Activated CD4-positive, CD25-positive, alpha-beta regulatory T cell treated with anti-CD3 and anti-CD28 coated beads, Interleukin-2, amount 50 U/mL, for 16 hours (primary cell): ENCODE measurements at regions not wholly inside any gene's neighbourhood (a gene's known extent, or its start where the extent isn't known, plus 50 kb on each side); places are given as distances from the start of the nearest gene placed in this dataset.

Source experiments
- DNase-seq: peaks from one replicate; pipeline ENCODE4 v3.0.0-alpha.2; 2020; ENCODE audit warnings: low read depth, low spot score

- no peak for DNase-seq
Observed at GRCh38 chr2:212871597-212871996, 279.8 kb downstream of the IKZF2 start.

GRCh38 chr2:212864186-212864585 lies 287.2 kb downstream of the IKZF2 start:
- DNase-seq: no peak

- no peak for DNase-seq
Observed at GRCh38 chr2:212863185-212863588, 288.2 kb downstream of the IKZF2 start.

GRCh38 chr2:212858496-212858895 lies 292.9 kb downstream of the IKZF2 start:
- no peak for DNase-seq

GRCh38 chr2:212854771-212855170 lies 296.6 kb downstream of the IKZF2 start:
- no peak for DNase-seq

GRCh38 chr2:212854116-212854515 lies 297.3 kb downstream of the IKZF2 start:
- DNase-seq: no peak

- DNase-seq: no peak
Observed at GRCh38 chr2:212845941-212846340, 305.5 kb downstream of the IKZF2 start.

- no peak for DNase-seq
Observed at GRCh38 chr2:212843409-212844199, 305.0 kb upstream of the ERBB4 start.

DNA sequence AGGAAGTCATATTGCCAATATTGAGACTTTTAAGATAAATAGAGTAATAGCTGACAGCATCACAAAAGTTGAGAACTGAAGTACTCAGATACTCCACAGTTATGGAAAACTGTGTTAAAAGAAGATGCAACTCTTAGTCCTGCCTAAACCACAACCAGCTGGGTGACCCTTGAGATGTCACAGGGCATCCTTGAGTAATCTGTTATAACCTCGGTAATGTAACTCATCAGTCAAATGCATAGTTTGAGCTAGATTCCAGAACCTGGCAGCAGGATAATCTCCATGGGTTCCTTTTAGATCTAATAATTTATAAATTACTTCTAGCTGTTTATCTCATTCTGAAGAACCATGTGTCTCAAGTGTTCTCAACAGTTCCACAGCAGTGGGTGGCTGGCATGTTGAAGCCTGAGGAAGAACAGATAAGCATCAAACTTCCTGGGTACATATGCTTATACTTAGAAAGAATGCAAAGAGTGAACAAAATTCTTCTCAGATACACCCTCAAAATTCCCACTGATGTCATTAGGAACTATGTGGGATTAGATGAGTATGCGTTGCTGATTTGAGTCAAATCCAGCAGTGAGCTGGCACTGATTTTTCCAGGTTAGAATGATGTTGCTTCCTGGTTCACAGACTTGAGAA lies 304.1 kb upstream of the ERBB4 start:
- no peak for DNase-seq

DNA sequence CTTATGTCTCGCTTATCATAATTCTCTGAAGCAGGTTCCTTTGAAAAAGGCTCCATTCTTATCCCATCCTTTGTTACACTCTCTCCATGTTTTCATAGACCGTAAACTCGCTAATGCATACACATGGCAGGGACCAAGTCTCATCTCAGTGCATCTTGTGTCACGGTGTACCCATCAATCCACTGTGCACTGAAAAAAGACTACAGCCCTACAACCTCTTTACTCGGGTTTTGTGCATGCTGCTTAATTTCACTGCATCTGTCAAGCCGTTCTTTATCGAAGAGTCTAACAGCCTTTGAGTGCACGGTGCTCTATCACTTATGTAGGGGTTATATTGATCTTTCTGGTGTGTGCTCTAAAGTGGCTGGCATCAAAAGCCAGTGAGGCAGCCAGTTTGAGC lies 302.9 kb upstream of the ERBB4 start:
- no peak for DNase-seq

- DNase-seq: no peak
Observed at GRCh38 chr2:212832211-212833195, 293.9 kb upstream of the ERBB4 start.

DNA sequence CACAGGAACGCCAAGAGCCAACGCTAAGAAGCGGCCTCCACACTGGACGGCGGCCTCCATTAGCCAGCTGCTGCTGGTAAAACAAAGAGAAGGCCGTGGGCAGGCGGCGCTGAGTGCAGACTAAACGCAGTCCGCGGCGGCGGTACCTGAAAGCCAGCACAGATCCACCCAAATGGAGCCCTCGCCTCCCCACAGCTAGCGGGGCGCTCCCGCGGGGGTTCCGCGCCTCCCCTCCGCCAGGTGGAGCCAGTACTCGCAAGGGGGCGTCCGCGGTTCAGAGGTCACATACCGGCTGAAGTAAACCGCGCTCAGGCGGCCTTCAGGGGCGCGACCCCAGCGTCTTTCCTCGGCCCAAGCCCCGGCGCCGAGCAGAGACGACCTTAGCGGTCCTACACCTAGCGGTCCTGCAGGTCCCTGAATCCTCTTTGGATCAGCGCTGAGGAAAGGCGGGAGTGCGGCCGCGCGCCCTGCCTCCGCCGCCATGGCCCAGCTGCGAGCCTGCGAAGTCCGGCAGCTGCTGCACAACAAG lies 293.1 kb upstream of the ERBB4 start:
- no peak for DNase-seq

- no peak for DNase-seq
Observed at GRCh38 chr2:212816267-212816666, 277.7 kb upstream of the ERBB4 start.

GRCh38 chr2:212815453-212815852 lies 276.9 kb upstream of the ERBB4 start:
- DNase-seq: no peak

GRCh38 chr2:212814941-212815340 lies 276.3 kb upstream of the ERBB4 start:
- no peak for DNase-seq

DNA sequence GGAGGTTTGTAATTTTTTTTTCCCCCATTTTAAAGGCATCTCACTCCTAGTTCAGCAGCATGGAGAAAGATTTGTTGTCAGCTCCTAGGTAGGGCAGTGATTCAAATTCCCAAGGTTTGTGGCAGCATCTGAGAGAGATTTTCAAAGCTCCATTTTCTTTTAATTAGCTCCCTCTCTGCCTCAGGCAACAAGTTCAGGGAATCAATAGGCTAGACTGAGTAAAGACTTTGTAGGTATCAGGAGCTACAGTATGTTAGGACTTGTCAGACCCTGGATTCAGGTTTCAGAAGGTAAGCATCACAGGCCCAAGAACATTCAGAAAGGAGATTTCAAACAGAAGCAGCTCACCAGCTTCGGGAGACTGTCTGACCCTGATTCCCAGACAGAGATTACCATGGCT lies 273.3 kb upstream of the ERBB4 start:
- DNase-seq: no peak

DNA sequence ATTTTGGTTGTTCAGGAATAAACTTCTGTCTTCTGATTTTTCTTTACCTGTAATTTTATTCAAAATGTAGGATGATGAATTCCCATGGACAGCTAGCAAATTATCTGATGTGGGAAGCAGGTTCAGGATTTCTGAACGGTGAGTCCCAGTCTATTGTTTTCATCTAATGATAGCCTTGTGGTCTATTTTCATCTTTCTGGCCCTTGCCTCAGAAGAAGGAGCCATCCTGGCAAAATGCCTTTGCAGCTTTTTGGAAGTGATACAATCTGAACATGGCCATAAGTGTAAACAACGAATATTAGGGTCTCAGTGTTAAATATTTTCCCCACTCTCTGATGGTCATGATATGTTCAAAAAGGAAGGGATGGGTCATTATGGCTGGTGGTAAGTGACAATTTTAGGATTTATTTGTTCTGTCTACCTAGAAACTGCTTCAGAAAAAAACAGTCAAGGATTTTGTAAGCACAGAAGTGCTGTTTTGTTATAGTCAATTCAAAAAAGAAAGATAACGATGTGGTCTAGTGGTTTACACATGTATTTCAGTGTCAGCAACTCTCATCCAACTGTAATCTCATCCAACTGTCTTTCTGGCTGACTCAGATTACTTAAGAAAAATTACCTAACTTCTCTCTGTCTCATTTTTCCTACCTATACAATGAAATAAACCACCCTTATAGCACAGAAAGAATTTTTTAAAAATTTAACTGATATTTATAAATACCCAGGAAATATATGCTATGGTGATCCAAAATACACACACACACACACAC lies 272.6 kb upstream of the ERBB4 start:
- no peak for DNase-seq

GRCh38 chr2:212797484-212798205 lies 259.0 kb upstream of the ERBB4 start:
- no peak for DNase-seq

DNA sequence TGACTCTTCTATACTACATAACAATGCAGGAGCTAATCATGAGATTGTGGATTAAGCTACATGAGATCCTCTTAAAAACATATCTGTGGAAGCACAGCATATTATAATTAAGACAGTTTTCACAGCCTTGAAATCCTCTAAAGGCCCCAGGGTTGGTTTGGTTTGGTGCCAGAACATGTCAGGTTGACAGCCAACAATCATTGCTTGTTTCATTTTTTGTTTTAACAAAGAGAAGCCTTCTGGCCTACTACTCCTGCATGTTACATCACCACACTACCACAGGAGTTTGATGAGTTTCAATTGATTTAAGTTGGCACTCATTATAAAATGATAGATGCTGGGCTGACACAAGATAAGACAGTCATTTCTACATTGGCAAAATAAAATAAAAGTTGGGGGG lies 255.9 kb upstream of the ERBB4 start:
- no peak for DNase-seq

DNA sequence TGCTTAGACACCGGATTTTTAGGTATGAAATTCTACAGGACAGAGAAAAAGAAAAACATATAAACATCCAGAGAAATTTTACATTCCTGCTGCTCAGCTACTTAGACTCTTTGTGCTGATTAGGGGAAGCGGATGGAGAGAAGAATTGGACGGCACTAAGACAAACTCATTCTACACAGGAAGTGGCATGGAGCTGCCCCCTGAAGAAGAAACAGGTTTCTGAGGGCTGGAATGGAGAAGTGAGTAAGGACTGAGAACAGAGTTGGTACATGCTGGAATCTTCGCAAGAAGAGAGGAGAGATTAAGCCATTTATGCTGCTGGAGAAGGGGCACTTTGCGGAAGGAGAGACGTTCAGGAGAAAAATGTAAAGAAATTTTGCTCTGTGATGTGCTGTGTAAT lies 253.0 kb upstream of the ERBB4 start:
- DNase-seq: no peak
